Skeletal muscle tissue (tissue), 3 donors: ENCODE measurements at regions not wholly inside any gene's neighbourhood (a gene's known extent, or its start where the extent isn't known, plus 50 kb on each side); places are given as distances from the start of the nearest gene placed in this dataset.

Source experiments
- H3K27ac ChIP-seq: one replicate; pipeline ENCODE4 v1.7.0; 2013; ENCODE audit warnings: mild to moderate bottlenecking, low read depth, low read length, inconsistent platforms
- H3K27me3 ChIP-seq, 3 donors: one replicate each; pipeline ENCODE4 v1.7.0; 2013; ENCODE audit warnings: low read length in 3 of 3; ENCODE audit not compliant: control insufficient read depth in 3 of 3, insufficient read depth in 3 of 3
- H3K36me3 ChIP-seq, 3 donors: one replicate each; pipeline ENCODE4 v1.7.0; 2013; ENCODE audit warnings: low read length in 3 of 3; ENCODE audit not compliant: control insufficient read depth in 3 of 3, insufficient read depth in 3 of 3
- H3K4me1 ChIP-seq, 3 donors: one replicate each; pipeline ENCODE4 v1.7.0; 2013; ENCODE audit warnings: low read length in 3 of 3, mild to moderate bottlenecking in 3 of 3; ENCODE audit not compliant: control insufficient read depth in 3 of 3, insufficient read depth in 3 of 3
- H3K4me3 ChIP-seq, 3 donors: one replicate each; pipeline ENCODE4 v1.7.0; 2013; ENCODE audit warnings: low read length in 3 of 3
- H3K9ac ChIP-seq, 3 donors: one replicate each; pipeline ENCODE4 v1.7.0; 2013; ENCODE audit warnings: low read length in 3 of 3, mild to moderate bottlenecking in 3 of 3, moderate library complexity in 2 of 3, low read depth in 1 of 3
- H3K9me3 ChIP-seq, 3 donors: one replicate each; pipeline ENCODE4 v1.7.0; 2013; ENCODE audit warnings: low read length in 3 of 3; ENCODE audit not compliant: control insufficient read depth in 3 of 3
- donor health status: Osteomylitis.

GRCh38 chr4:96260064-96260682 is 420.3 kb downstream of the PDHA2 start:
- Histone ChIP-seq H3K27me3 (no peaks in the 10 kb centered on the region), H3K9me3 (no peaks in the 10 kb centered on the region), H3K27ac (no peak overlapping the region), H3K9ac (no peak overlapping the region), H3K4me1 (no peaks in the 10 kb centered on the region), H3K4me3 (no peak overlapping the region), H3K36me3 (no peaks in the 10 kb centered on the region)

- Histone ChIP-seq H3K4me3 (no peak overlapping the region), H3K27ac (no peak overlapping the region), H3K9ac (no peak overlapping the region), H3K9me3 (no peaks in the 10 kb centered on the region), H3K4me1 (no peaks in the 10 kb centered on the region), H3K27me3 (no peaks in the 10 kb centered on the region), H3K36me3 (no peaks in the 10 kb centered on the region)
These were observed 422.2 kb downstream of the PDHA2 start for GRCh38 chr4:96262057-96262456.

- Histone ChIP-seq H3K4me1 (no peaks in the 10 kb centered on the region), H3K9me3 (no peaks in the 10 kb centered on the region), H3K9ac (no peak overlapping the region), H3K27ac (no peak overlapping the region), H3K4me3 (no peak overlapping the region), H3K27me3 (no peaks in the 10 kb centered on the region), H3K36me3 (no peaks in the 10 kb centered on the region)
These were observed 423.4 kb downstream of the PDHA2 start for GRCh38 chr4:96263291-96263690.

GRCh38 chr4:96264941-96265463 is 425.1 kb downstream of the PDHA2 start:
- H3K9me3 ChIP-seq, result no peaks in the 10 kb centered on the region
- H3K9ac ChIP-seq, result no peak overlapping the region
- no peak overlapping the region for H3K27ac ChIP-seq
- H3K4me3 ChIP-seq, result no peak overlapping the region
- no peaks in the 10 kb centered on the region for H3K4me1 ChIP-seq
- H3K36me3 ChIP-seq, result no peaks in the 10 kb centered on the region
- no peaks in the 10 kb centered on the region for H3K27me3 ChIP-seq

GRCh38 chr4:96293806-96294205 is 453.9 kb downstream of the PDHA2 start:
- Histone ChIP-seq H3K27ac (no peak overlapping the region), H3K9ac (no peak overlapping the region), H3K27me3 (no peaks in the 10 kb centered on the region), H3K36me3 (no peaks in the 10 kb centered on the region), H3K4me1 (no peaks in the 10 kb centered on the region), H3K4me3 (no peak overlapping the region), H3K9me3 (no peaks in the 10 kb centered on the region)

GRCh38 chr4:96295143-96295741 is 455.3 kb downstream of the PDHA2 start:
- H3K4me1 ChIP-seq, result no peaks in the 10 kb centered on the region
- no peaks in the 10 kb centered on the region for H3K27me3 ChIP-seq
- H3K4me3 ChIP-seq, result no peak overlapping the region
- no peak overlapping the region for H3K27ac ChIP-seq
- H3K36me3 ChIP-seq, result no peaks in the 10 kb centered on the region
- no peaks in the 10 kb centered on the region for H3K9me3 ChIP-seq
- H3K9ac ChIP-seq, result no peak overlapping the region

GRCh38 chr4:96301715-96302114 is 461.8 kb downstream of the PDHA2 start:
- Histone ChIP-seq H3K36me3 (no peaks in the 10 kb centered on the region), H3K9ac (no peak overlapping the region), H3K9me3 (no peaks in the 10 kb centered on the region), H3K4me1 (no peaks in the 10 kb centered on the region), H3K27me3 (no peaks in the 10 kb centered on the region), H3K27ac (no peak overlapping the region), H3K4me3 (no peak overlapping the region)

GRCh38 chr4:96305030-96305429 is 465.1 kb downstream of the PDHA2 start:
- no peaks in the 10 kb centered on the region for H3K36me3 ChIP-seq
- H3K4me3 ChIP-seq, result no peak overlapping the region
- no peaks in the 10 kb centered on the region for H3K4me1 ChIP-seq
- H3K27me3 ChIP-seq, result no peaks in the 10 kb centered on the region
- H3K9ac ChIP-seq, result no peak overlapping the region
- no peak overlapping the region for H3K27ac ChIP-seq
- no peaks in the 10 kb centered on the region for H3K9me3 ChIP-seq

- Histone ChIP-seq H3K9me3 (no peaks in the 10 kb centered on the region), H3K36me3 (no peaks in the 10 kb centered on the region), H3K4me1 (no peaks in the 10 kb centered on the region), H3K9ac (no peak overlapping the region), H3K4me3 (peak overlapping the region in 1 of 3 donors; percentile 11), H3K27ac (no peak overlapping the region), H3K27me3 (no peaks in the 10 kb centered on the region)
These were observed 472.3 kb downstream of the PDHA2 start for GRCh38 chr4:96312046-96312685.

- H3K9me3 ChIP-seq, result no peaks in the 10 kb centered on the region
- H3K9ac ChIP-seq, result no peak overlapping the region
- H3K4me3 ChIP-seq, result no peak overlapping the region
- H3K27me3 ChIP-seq, result no peaks in the 10 kb centered on the region
- H3K4me1 ChIP-seq, result no peaks in the 10 kb centered on the region
- no peaks in the 10 kb centered on the region for H3K36me3 ChIP-seq
- no peak overlapping the region for H3K27ac ChIP-seq
These were observed 475.9 kb downstream of the PDHA2 start for GRCh38 chr4:96315815-96316214.
